ES-I3 (cell line): ENCODE measurements at regions not wholly inside any gene's neighbourhood (a gene's known extent, or its start where the extent isn't known, plus 50 kb on each side); places are given as distances from the start of the nearest gene placed in this dataset.

Source experiments
- H3K36me3 ChIP-seq: 2 replicates; pipeline ENCODE4 v1.6.1; 2013; ENCODE audit warnings: mild to moderate bottlenecking, low read length, control low read depth, moderate library complexity; ENCODE audit not compliant: insufficient read depth
- H3K4me1 ChIP-seq: 2 replicates; pipeline ENCODE4 v1.6.1; 2013; ENCODE audit warnings: mild to moderate bottlenecking, control low read depth, low read length; ENCODE audit not compliant: insufficient read depth
- H3K9ac ChIP-seq: 2 replicates; pipeline ENCODE4 v1.6.1; 2013; ENCODE audit warnings: low read depth, mild to moderate bottlenecking, low read length, moderate library complexity
- H3K9me3 ChIP-seq: 2 replicates; pipeline ENCODE4 v1.6.1; 2013; ENCODE audit warnings: mild to moderate bottlenecking, low read length, moderate library complexity; ENCODE audit not compliant: control insufficient read depth, insufficient read depth

DNA sequence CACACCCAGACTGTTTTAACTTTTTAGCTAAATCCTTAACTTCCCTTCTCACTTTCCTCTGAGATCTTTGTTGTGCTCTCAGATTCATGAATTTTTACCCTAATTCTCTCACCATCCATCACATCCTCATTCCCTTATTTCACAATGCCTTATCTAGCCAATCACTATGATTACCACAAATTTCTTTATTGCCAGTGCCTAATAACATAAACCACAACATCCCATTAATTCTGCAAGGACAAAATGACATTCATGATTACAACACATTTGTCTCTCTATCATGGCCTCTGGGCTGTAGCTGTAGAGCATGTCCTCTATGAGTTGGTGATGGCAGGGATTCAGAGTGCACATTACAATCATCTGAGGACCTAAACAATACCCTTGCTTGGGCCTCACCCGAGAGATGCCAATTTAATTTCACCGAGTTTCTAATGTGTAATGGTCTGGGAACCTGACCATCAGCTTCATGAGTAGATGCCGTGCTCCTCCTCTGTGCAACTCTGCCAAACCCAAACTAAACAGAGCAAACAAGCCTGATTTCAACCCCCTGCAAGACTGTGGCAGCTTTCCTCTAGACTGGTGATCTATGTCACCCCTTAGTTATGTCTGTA is 99.3 kb downstream of the SPTSSA start:
- no peak overlapping the region for H3K9ac ChIP-seq
- no peaks in the 10 kb centered on the region for H3K4me1 ChIP-seq
- no peaks in the 10 kb centered on the region for H3K36me3 ChIP-seq
- H3K9me3 ChIP-seq: no peaks in the 10 kb centered on the region

DNA sequence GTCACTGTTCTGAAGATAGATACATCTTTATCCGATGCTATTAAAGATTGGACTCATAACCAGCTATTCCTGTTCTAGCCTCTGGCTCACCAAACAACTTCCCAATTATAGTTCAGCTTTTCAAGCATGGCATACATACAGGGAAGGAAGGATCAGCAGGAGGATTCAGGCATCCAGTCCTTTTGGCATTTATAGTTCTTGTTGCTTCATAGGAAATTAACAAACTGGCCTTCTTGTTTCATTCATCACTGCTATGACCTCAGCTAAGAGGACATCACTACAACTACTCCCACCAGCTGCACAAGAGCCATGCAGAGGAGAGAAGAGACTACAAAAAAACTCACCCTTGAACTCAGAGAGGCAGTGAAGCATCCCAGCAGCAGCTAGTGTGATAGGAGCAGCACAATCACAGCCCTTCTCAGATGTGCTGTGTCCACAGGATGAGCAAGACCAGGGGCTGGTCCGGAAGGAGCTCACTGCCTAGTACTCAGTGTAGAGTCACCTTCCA is 100.5 kb downstream of the SPTSSA start:
- no peaks in the 10 kb centered on the region for H3K4me1 ChIP-seq
- no peaks in the 10 kb centered on the region for H3K36me3 ChIP-seq

DNA sequence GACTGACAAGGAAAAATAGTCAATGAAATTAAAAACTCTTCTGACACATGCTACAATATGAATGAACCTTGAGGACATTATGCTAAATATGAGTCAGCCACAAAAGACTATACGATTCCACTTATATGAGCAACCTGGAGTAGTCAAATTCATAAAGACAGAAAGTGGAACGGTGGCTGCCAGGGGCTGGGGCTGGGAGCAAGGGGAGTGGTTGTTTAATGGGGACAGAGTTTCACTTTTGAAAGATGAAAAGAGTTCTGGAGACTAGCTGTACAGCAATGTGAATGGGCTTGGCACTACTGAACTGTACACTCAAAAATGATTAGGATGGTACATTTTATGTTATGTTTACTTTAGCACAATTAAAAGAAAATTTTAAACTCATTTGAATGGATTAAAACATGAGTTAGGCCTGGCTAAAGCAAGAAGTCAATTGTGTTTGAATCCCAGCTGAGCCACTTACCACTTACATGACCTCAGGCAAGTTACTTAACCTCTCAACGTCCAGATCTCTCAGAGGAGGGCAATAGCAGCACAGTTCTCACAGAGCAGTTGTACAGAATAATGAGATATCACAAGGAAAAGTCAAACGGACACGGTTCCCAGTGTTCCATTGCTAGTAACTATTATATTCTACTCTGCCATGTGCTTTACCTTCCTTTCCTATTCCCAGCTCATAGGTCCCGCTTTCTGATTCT is 102.5 kb downstream of the SPTSSA start:
- no peaks in the 10 kb centered on the region for H3K9me3 ChIP-seq
- no peaks in the 10 kb centered on the region for H3K4me1 ChIP-seq
- H3K9ac ChIP-seq: no peak overlapping the region
- H3K36me3 ChIP-seq: no peaks in the 10 kb centered on the region

More for the DNA sequence above, 100.5 kb downstream of the SPTSSA start:
- no peaks in the 10 kb centered on the region for H3K9me3 ChIP-seq
- H3K9ac ChIP-seq: no peak overlapping the region

DNA sequence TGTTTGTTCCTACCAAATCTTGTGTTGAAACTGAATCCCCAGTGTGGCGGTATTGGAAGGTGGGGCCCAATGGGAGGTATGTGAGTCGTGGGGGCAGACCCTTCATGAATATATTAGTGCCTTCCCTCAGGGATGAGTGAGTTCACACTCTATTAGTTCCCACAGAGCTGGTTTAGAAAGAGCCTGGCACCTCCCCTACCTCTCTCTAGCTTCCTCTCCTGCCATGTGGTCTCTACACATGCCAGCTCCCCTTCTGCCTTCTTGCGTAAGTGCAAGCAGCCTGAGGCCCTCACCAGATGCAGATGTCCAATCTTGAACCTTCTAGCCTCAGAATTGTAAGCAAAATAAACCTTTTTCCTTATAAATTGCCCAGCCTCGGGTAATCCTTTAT is 105.8 kb downstream of the SPTSSA start:
- no peaks in the 10 kb centered on the region for H3K36me3 ChIP-seq
- H3K9ac ChIP-seq: no peak overlapping the region
- H3K9me3 ChIP-seq: no peaks in the 10 kb centered on the region
- no peaks in the 10 kb centered on the region for H3K4me1 ChIP-seq

DNA sequence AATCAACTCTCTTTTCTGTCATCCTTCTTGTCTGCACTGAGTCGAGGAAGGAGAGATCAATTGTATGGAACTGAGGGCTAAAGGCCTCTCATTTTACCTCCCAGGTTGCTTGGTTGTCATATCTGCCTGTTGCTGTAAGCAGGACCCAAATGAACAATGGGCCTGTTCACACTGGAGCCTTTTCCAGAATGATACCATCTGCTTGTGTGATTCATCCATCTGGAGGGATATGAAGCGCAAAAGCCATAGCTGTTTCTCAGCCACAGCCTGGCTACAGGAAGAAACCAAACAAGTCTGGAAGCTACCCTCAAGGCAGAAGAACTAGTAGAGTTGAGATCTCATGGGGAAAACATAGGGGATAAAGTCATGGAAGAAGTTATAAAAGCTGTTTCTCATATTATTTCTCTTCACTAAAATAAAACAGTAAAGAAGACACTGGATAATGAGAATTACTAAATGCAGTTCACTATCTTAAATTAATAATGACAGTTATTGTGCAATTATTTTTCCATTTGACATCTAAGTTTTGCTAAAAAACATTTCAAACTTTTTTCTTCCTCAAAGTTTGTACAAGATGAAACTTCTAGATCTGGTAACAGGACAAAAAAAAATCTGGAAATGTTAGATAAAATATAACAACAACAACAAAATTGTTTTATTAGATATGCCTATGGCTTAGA is 106.3 kb downstream of the SPTSSA start:
- Histone ChIP-seq H3K9ac (no peak overlapping the region), H3K4me1 (no peaks in the 10 kb centered on the region), H3K36me3 (no peaks in the 10 kb centered on the region), H3K9me3 (no peaks in the 10 kb centered on the region)

DNA sequence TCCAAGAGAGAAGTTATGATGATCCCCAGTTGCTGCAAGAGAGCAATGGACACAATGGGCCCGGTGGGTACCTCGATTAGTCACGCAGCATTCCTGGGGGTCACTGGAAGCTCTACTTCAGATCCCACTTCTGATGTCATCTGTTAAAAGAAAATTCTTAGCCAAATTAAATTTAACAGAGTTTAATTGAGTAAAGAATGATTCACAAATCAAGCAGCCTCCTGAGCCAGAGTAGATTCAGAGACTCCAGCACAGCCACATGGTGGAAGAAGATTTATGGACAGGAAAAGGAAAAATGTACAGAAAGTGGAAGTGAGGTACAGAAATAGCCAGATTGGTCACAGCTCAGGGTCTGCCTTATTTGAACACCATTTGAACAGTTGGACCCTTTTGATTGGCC is 107.5 kb downstream of the SPTSSA start:
- Histone ChIP-seq H3K36me3 (no peaks in the 10 kb centered on the region), H3K9ac (no peak overlapping the region), H3K4me1 (no peaks in the 10 kb centered on the region), H3K9me3 (no peaks in the 10 kb centered on the region)

DNA sequence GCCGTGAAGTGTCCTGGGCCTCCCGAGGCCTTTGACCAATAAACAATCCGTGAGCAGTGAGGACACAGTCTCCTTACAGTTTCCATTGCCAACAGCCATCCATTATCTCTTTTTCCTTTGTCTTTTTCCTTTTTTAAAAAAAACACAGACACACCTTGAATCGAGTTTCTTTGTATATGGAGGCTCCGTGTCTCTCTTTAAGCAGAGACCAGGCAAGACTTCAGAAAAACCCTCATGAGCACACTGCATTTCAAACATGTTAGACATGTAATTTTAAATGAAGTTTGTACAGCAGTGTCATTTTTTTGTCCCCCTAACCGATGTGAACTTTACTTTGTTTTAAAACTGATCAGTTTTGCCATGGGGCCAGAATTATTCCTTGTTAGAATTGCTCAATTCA is 111.1 kb downstream of the SPTSSA start:
- H3K9ac ChIP-seq: no peak overlapping the region
- no peaks in the 10 kb centered on the region for H3K36me3 ChIP-seq
- H3K4me1 ChIP-seq: no peaks in the 10 kb centered on the region
- no peaks in the 10 kb centered on the region for H3K9me3 ChIP-seq

DNA sequence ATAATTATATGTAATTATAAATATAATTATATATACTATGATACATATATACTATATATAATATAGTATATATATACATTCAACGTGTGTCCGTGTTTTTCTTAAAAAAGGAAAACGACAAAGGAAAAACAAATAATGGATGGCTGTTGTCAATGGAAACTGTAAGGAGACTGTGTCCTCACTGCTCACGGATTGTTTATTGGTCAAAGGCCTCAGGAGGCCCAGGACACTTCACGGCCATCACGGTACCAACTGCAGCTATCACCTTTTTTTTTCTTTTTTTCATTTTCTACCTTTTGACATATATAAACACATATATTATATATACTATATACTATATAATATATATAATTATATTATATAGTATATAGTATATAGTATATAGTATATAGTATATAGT is 113.4 kb downstream of the SPTSSA start:
- H3K4me1 ChIP-seq: no peaks in the 10 kb centered on the region
- no peak overlapping the region for H3K9ac ChIP-seq
- no peaks in the 10 kb centered on the region for H3K9me3 ChIP-seq
- no peaks in the 10 kb centered on the region for H3K36me3 ChIP-seq

DNA sequence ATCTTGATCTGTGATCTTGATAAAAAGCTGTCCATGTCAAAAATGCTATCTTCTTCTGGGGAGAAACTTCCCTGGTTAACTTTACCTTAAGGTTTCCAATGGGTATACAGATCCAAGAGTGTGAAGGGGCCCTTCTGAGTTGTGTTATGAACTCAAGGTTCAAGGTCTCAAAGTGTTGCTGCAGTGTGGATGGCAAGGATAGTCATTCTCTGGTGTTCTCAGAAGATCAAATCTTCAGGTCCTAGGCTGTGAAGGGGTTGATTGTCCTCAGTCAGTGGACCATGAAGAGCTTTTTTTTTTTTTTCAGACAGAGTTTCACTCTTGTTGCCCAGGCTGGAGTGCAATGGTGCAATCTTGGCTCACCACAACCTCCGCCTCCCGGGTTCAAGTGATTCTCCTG is 114.4 kb downstream of the SPTSSA start:
- H3K4me1 ChIP-seq: no peaks in the 10 kb centered on the region
- H3K9me3 ChIP-seq: no peaks in the 10 kb centered on the region
- H3K9ac ChIP-seq: no peak overlapping the region
- no peaks in the 10 kb centered on the region for H3K36me3 ChIP-seq

DNA sequence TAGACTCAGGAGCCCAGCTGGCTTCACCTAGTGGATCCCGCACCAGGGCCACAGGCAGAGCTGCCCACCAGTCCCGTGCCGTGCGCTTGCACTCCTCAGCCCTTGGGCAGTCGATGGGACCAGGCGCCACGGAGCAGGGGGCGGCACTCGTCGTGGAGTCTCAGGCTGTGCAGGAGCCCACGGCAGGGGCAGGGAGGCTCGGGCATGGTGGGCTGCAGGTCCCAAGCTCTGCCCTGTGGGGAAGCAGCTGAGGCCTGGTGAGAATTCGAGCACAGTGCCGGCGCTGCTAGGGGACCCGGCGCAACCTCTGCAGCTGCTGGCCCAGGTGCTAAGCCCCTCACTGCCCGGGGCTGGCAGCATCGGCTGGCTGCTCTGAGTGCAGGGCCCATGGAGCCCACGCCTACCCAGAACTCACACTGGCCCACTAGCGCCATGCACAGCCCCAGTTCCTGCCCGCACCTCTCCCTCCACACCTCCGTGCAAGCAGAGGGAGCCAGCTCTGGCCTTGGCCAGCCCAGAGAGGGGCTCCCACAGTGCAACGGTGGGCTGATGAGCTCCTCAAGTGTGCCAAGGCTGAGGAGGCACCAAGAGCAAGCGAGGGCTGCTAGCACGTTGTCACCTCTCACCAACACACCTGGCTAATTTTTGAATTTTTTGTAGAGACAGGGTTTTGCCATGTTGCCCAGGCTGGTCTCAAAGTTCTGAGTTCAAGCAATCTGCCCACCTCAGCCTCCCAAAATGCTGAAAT is 116.1 kb downstream of the SPTSSA start:
- Histone ChIP-seq H3K36me3 (no peaks in the 10 kb centered on the region), H3K9me3 (no peaks in the 10 kb centered on the region; the same call in 1 of the 2 replicates), H3K9ac (no peak overlapping the region), H3K4me1 (no peaks in the 10 kb centered on the region)

DNA sequence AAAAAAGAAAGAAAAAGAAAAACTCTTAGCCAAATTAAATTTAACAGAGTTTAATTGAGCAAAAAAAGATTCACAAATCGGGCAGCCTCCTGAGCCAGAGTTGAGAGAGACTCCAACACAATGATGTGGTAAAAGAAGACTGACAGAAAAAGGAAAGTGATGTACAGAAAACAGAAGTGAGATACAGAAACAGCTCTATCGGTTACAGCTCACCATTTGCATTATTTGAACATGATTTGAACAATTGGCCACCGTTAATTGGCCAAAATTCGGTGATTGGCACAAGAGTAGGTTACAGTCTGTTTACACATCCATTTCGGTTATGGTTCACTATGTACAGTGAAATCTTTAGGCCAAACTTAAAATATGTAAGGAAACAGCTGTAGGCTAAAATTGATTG is 117.7 kb downstream of the SPTSSA start:
- Histone ChIP-seq H3K36me3 (no peaks in the 10 kb centered on the region), H3K9ac (no peak overlapping the region), H3K9me3 (no peaks in the 10 kb centered on the region; the same call in 1 of the 2 replicates), H3K4me1 (no peaks in the 10 kb centered on the region)

DNA sequence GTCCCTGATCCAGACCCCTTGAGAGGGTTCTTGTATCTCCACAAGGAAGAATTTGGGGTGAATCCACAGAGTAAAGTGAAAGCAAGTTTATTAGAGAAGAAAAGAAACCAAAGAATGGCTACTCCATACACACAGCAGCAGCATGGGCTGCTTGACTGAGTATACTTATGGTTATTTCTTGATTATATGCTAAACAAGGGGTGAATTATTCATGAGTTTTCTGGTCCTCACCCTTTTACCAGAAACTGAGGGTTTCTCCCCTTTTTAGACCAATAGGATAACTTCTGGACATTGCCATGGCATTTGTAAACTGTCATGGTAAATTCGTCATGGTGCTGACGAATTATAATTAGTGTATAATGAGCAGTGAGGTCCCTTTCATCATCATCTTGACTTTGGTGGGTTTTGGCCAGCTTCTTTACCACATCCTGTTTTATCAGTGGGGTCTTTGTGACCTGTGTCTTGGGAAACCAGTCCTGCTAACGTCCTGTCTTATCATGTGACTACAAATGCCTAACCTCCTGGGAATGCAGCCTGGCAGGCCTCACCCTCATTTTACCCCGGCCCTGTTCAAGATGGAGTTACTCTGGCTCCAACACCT is 121.9 kb downstream of the SPTSSA start:
- no peaks in the 10 kb centered on the region for H3K4me1 ChIP-seq
- no peaks in the 10 kb centered on the region; the same call in 1 of the 2 replicates for H3K9me3 ChIP-seq
- no peak overlapping the region for H3K9ac ChIP-seq
- no peaks in the 10 kb centered on the region for H3K36me3 ChIP-seq

DNA sequence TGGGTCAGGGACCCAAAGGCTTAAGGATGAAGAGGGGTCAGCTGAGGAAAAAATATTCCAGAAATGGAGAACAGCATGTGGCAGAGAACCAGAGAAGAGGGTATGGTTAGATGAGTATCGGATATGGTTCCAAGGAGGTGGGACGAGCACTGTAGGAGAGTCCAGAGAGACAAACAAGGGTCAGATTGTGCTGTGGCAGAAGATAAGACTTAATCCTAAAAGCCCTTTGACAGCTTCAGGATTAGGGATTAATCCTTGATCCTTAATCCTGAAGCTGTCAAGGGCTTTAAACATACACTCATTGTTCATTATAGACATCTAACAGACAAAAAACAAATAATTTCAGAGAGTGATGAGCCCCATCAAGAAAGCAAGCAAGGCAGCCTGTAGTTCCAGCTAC is 124.0 kb downstream of the SPTSSA start:
- no peaks in the 10 kb centered on the region for H3K4me1 ChIP-seq
- no peaks in the 10 kb centered on the region for H3K36me3 ChIP-seq
- H3K9ac ChIP-seq: no peak overlapping the region
- H3K9me3 ChIP-seq: no peaks in the 10 kb centered on the region; the same call in 1 of the 2 replicates

DNA sequence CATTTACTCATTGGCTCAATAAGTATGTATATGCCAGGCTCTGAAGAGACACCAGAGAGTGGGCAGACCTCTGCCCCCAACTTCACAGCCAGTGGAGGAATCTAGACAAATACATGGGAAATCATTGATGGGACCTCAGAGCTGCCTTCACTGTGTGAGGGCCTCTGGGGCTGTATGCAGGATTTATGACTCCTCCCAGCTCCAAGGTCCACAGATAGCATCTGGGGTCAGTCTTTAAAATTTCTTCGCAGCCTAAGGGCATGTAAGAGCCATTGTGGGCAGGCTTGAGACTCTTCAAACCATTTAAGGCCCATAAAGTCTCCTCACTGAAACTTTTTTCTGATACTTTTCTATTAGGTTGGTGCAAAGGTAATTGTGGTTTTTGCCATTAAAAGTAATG is 125.5 kb downstream of the SPTSSA start:
- H3K9ac ChIP-seq: no peak overlapping the region
- no peaks in the 10 kb centered on the region for H3K36me3 ChIP-seq
- H3K9me3 ChIP-seq: no peaks in the 10 kb centered on the region
- H3K4me1 ChIP-seq: peaks cover 10% of the 10 kb centered on the region
